K562 (cell line): ENCODE measurements at regions not wholly inside any gene's neighbourhood (a gene's known extent, or its start where the extent isn't known, plus 50 kb on each side); places are given as distances from the start of the nearest gene placed in this dataset.

Source experiments
- ATAC-seq: fragments of 200-7000 bp; cut with Tn5 transposase; 3 replicates; pipeline ENCODE4 v1.9.1; 2020; ENCODE audit warnings: moderate library complexity
- BruUV-seq: library from RNA; stranded (reverse); fragments of 400-500 nt; replicated peaks from 2 replicates; lab custom pipeline; 2021; lab: Mats Ljungman, UMichigan
- CTCF ChIA-PET: fragments of 300-600 bp; formaldehyde crosslinking; extraction: SDS; loops from one replicate; lab custom pipeline; 2021; ENCODE audit warnings: low intra/inter-chr PET ratio; lab: Yijun Ruan, JAX
- POLR2A ChIA-PET: fragments of 300-600, 350-650 bp; sonication (Branson Sonifier 250); formaldehyde crosslinking; extraction: SDS; loops from one replicate; lab custom pipeline; 2021; ENCODE audit warnings: antibody characterized with exemption, inconsistent platforms; lab: Yijun Ruan, JAX
- DNase-seq, 4 experiments: peaks; one replicate each; pipeline versions ENCODE4 v3.0.0 to v3.0.0-alpha.2; 2011 to 2018; ENCODE audit warnings: low spot score in 3 of 4, mixed read lengths in 3 of 4; ENCODE audit errors: extremely low read depth in 1 of 4
- FAIRE-seq: peaks from 2 replicates; lab custom pipeline; 2011; peaks lifted over from hg19 to GRCh38; lab: Jason Lieb, UNC
- H2AFZ ChIP-seq: 2 replicates; pipeline ENCODE4 v1.6.0; 2011; ENCODE audit warnings: low read depth, low read length, control low read depth, inconsistent platforms
- H3K27ac ChIP-seq: fragments of 200-600 bp; 3 replicates; pipeline ENCODE4 v1.8.0; 2011; ENCODE audit warnings: low read depth, mild to moderate bottlenecking, control low read depth, inconsistent platforms, low read length, moderate library complexity, mixed read lengths; ENCODE audit errors: extremely low read depth
- H3K27me3 ChIP-seq, 2 experiments: fragments of 300-600 bp in 1 of 2; 2 replicates in 1 of 2; 3 replicates in 1 of 2; pipeline versions ENCODE4 v1.6.0 to v1.8.0; 2011; ENCODE audit warnings: inconsistent platforms in 2 of 2, low read length in 2 of 2, mild to moderate bottlenecking in 1 of 2, mixed read lengths in 1 of 2, moderate library complexity in 1 of 2; ENCODE audit not compliant: control insufficient read depth in 2 of 2, insufficient read depth in 2 of 2
- H3K36me3 ChIP-seq: fragments of 300-600 bp; 3 replicates; pipeline ENCODE4 v1.8.0; 2011; ENCODE audit warnings: mild to moderate bottlenecking, low read length, inconsistent platforms; ENCODE audit not compliant: control insufficient read depth, insufficient read depth
- H3K4me1 ChIP-seq, 2 experiments: fragments of 200-600 bp in 1 of 2; replicated peaks in 1 of 2; 2 replicates in 1 of 2; 3 replicates in 1 of 2; pipeline versions ENCODE4 v1.5.1 to v1.8.0; 2011; ENCODE audit warnings: inconsistent platforms in 2 of 2, low read length in 2 of 2, mild to moderate bottlenecking in 1 of 2, mixed read lengths in 1 of 2, moderate library complexity in 1 of 2; ENCODE audit not compliant: control insufficient read depth in 2 of 2, insufficient read depth in 2 of 2
- H3K4me2 ChIP-seq: 2 replicates; pipeline ENCODE4 v1.6.1; 2011; ENCODE audit warnings: low read length, control low read depth, inconsistent platforms, mixed read lengths; ENCODE audit not compliant: insufficient read depth
- H3K4me3 ChIP-seq: fragments of 200-600 bp; sonication (generic), shearing (Covaris generic); 2 replicates; pipeline ENCODE4 v1.5.1; 2016; ENCODE audit warnings: control low read depth, inconsistent platforms
- H3K79me2 ChIP-seq: fragments of 200-600 bp; 3 replicates; pipeline ENCODE4 v1.8.0; 2011; ENCODE audit warnings: low read length, inconsistent platforms; ENCODE audit not compliant: control insufficient read depth, insufficient read depth
- H3K9ac ChIP-seq, 2 experiments: 2 replicates each; pipeline versions ENCODE4 v1.6.0 to v1.6.1; 2011; ENCODE audit warnings: low read depth in 2 of 2, low read length in 2 of 2, control low read depth in 1 of 2, inconsistent platforms in 1 of 2, mild to moderate bottlenecking in 1 of 2, mixed read lengths in 1 of 2; ENCODE audit not compliant: insufficient read depth in 1 of 2
- H3K9me1 ChIP-seq: one replicate; pipeline ENCODE4 v1.6.0; 2011; ENCODE audit warnings: inconsistent platforms, mild to moderate bottlenecking, low read length, moderate library complexity; ENCODE audit not compliant: control insufficient read depth, insufficient read depth
- H3K9me3 ChIP-seq: replicated peaks from 2 replicates; pipeline ENCODE4 v1.5.1; 2011; ENCODE audit warnings: low read depth, low read length, inconsistent platforms; ENCODE audit not compliant: control insufficient read depth, insufficient read depth
- H4K20me1 ChIP-seq: replicated peaks from 2 replicates; pipeline ENCODE4 v1.6.1; 2011; ENCODE audit warnings: low read length, inconsistent platforms, mixed read lengths; ENCODE audit not compliant: control insufficient read depth, insufficient read depth
- FOXK2 ChIP-seq, 2 experiments: fragments of 450-650 bp; IDR thresholded peaks in 1 of 2; conservative IDR thresholded peaks in 1 of 2; 2 replicates each; pipeline ENCODE4 v1.6.1; 2016; ENCODE audit warnings: low read depth in 2 of 2, mild to moderate bottlenecking in 1 of 2
- MCM7 ChIP-seq, 2 experiments: fragments of 450-650 bp; IDR thresholded peaks; 2 replicates each; pipeline ENCODE4 v1.6.1; 2016 to 2018
- TAF15 ChIP-seq: fragments of 200-400 bp; formaldehyde crosslinking; IDR thresholded peaks from 2 replicates; pipeline ENCODE4 v1.6.1; 2017; ENCODE audit warnings: mild to moderate bottlenecking, low read depth, low read length, moderate library complexity
- ZBTB17 ChIP-seq: fragments of 450-650 bp; formaldehyde crosslinking; IDR thresholded peaks from 2 replicates; pipeline ENCODE4 v1.4.0; 2020; ENCODE audit warnings: mild to moderate bottlenecking
- ZEB2 ChIP-seq: fragments of 450-650 bp; IDR thresholded peaks from 2 replicates; pipeline ENCODE4 v1.6.1; 2016
- ZNF124 ChIP-seq: sonication (generic); formaldehyde crosslinking; IDR thresholded peaks from 2 replicates; pipeline ENCODE4 v1.8.1; 2022; ENCODE audit warnings: missing genetic modification reagents
- ZNF717 ChIP-seq: fragments of 250-450 bp; sonication (Bioruptor Pico); IDR thresholded peaks from 2 replicates; pipeline ENCODE4 v1.5.0; 2021
- WGBS: fragments of 100-300 bp; shearing (Covaris generic); methylation state at CpG from one replicate; pipeline ENCODE4 v1.1.6; 2016; ENCODE audit warnings: low coverage, mixed read lengths; ENCODE audit not compliant: insufficient coverage; ENCODE audit errors: missing lambda C conversion rate; 5-methylcytosine and 5-hydroxymethylcytosine counted together
- in situ Hi-C: fragments of 300-500 bp; cut with MboI; formaldehyde crosslinking; loops from 4 replicates; pipeline ENCODE4 v1.15.0; 2018; ENCODE audit warnings: inconsistent platforms, mixed read lengths
- intact Hi-C: fragments of 100-400 bp; cut with micrococcal nuclease; formaldehyde crosslinking; loops from 2 replicates; pipeline ENCODE4 v1.14.2; 2022
- TF ChIP-seq, protein P1 (sequence below): fragments of 250-450 bp; sonication (Bioruptor Pico); IDR thresholded peaks from 2 replicates; pipeline ENCODE4 v1.5.1; 2021; ENCODE audit warnings: mild to moderate bottlenecking
- TF ChIP-seq, protein P2 (sequence below), 3 experiments: fragments of 200-800 bp in 1 of 3; sonication (Bioruptor generic) in 1 of 3; sonication (generic) in 1 of 3; formaldehyde crosslinking in 1 of 3; IDR thresholded peaks; 2 replicates each; pipeline versions ENCODE4 v1.6.1 to v1.8.0; 2016 to 2022; ENCODE audit warnings: mild to moderate bottlenecking in 2 of 3, missing compliant biosample characterization in 2 of 3, missing genetic modification characterization in 2 of 3, missing genetic modification reagents in 1 of 3

DNA sequence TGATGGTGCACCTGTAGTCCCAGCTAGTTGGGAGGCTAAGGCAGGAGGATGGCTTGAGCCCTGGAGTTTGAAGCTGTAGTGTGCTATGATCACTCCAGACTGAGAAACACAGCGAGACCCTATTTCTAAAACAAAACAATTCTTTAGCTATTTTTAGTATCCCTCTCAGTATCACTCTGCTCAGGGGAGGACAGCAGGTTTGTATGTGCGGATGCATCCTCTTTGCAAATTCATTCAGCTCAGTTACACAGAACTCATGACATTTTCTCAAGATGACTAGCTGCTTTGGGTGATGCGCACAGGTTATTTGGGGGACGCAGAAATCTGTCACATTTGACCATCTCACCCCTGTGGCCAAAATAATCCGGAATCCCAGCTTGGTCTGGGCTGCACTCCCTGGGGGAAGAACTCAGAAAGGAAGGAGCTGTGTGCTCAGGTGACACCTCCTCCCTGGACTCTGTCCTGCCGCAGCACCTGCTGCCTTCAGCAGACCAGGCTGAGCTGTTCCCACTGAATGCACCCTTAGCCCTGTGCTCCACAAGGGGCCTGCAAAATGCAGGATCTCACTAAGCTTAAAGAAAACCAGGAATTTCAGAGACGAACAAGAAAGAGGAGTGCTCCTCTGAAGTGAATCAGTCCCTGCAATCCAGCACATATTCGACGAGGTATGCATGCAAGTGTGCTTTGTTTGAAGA, 89.5 kb upstream of the PGBD5 start:
- Histone ChIP-seq H3K4me1 (no peaks in the 10 kb centered on the region), H3K9ac (no peak overlapping the region), H3K36me3 (no peaks in the 10 kb centered on the region), H3K4me2 (no peak overlapping the region), H3K79me2 (no peaks in the 10 kb centered on the region), H3K27me3 (peaks cover 4 to 12% of the 10 kb centered on the region in 2 experiments; a peak in 4 of 5 replicates), H3K9me3 (no peaks in the 10 kb centered on the region), H3K27ac (no peak overlapping the region), H2AFZ (no peak overlapping the region), H4K20me1 (no peaks in the 10 kb centered on the region), H3K9me1 (no peaks in the 10 kb centered on the region), H3K4me3 (no peak overlapping the region)
- TF ChIP-seq, protein P1, sequence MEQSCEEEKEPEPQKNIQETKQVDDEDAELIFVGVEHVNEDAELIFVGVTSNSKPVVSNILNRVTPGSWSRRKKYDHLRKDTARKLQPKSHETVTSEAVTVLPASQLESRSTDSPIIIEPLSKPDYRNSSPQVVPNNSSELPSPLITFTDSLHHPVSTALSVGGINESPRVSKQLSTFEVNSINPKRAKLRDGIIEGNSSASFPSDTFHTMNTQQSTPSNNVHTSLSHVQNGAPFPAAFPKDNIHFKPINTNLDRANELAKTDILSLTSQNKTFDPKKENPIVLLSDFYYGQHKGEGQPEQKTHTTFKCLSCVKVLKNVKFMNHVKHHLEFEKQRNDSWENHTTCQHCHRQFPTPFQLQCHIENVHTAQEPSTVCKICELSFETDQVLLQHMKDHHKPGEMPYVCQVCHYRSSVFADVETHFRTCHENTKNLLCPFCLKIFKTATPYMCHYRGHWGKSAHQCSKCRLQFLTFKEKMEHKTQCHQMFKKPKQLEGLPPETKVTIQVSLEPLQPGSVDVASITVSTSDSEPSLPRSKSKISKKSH (CRISPR knock-in tag) = no peak
- TF ChIP-seq ZNF124 = no peak
- TF ChIP-seq MCM7 (IDR thresholded peaks at IDR 0.05) = no peak
- TF ChIP-seq, protein P2, sequence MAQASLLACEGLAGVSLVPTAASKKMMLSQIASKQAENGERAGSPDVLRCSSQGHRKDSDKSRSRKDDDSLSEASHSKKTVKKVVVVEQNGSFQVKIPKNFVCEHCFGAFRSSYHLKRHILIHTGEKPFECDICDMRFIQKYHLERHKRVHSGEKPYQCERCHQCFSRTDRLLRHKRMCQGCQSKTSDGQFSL (CRISPR knock-in tag; IDR thresholded peaks at IDR 0.05) = no peak
- TF ChIP-seq, protein P2 (tag; IDR thresholded peaks at IDR 0.05) = no peak
- no peak for TF ChIP-seq ZNF717 (CRISPR knock-in tag)
- no peak for TF ChIP-seq ZEB2
- no peak for TF ChIP-seq FOXK2 (conservative IDR thresholded peaks at IDR 0.05 in 1 of 2, IDR thresholded peaks at IDR 0.05 in 1 of 2; ENCODE audit: low read depth in 2 of 2)
- no peak for TF ChIP-seq TAF15
- TF ChIP-seq ZBTB17 (CRISPR knock-in tag) = no peak
- DNase-seq (no peak), ATAC-seq (no peak), FAIRE-seq (no peak)
- POLR2A ChIA-PET = no interaction called here
- intact Hi-C loops (no loop called here), in situ Hi-C loops (no loop called here)
- no TSS peak for BruUV-seq
- under 1% methylated on average over 9 of the region's 9 CpGs for WGBS
- CTCF ChIA-PET = no interaction called here
